B cell (primary cell): ENCODE measurements at regions not wholly inside any gene's neighbourhood (a gene's known extent, or its start where the extent isn't known, plus 50 kb on each side); places are given as distances from the start of the nearest gene placed in this dataset.

Source experiments
- ATAC-seq: fragments of 200-7000 bp; cut with Tn5 transposase; one replicate; pipeline ENCODE4 v1.10.0; 2021; ENCODE audit warnings: low read depth, mild to moderate bottlenecking, moderate number of reproducible peaks, moderate library complexity
- CTCF ChIA-PET: fragments of 350-600 bp; sonication (Branson Sonifier 250); formaldehyde crosslinking; loops from one replicate; lab custom pipeline; 2021; ENCODE audit warnings: antibody characterized with exemption, inconsistent platforms; lab: Charles Lee
- POLR2A ChIA-PET: fragments of 350-600 bp; sonication (Branson Sonifier 250); formaldehyde crosslinking; loops from one replicate; lab custom pipeline; 2021; ENCODE audit warnings: antibody characterized with exemption; lab: Charles Lee
- DNase-seq: peaks from one replicate; pipeline ENCODE4 v3.0.0; 2013
- H2AFZ ChIP-seq: 2 replicates; pipeline ENCODE4 v1.6.1; 2012; ENCODE audit warnings: mild to moderate bottlenecking, low read depth, low read length; ENCODE audit not compliant: insufficient read depth, poor library complexity, severe bottlenecking
- H3K27ac ChIP-seq, 2 donors: 1 replicate in 1 of 2; 2 replicates in 1 of 2; pipeline ENCODE4 v1.5.1; 2012 to 2013; ENCODE audit warnings: low read length in 2 of 2, mild to moderate bottlenecking in 2 of 2, moderate library complexity in 1 of 2
- H3K27me3 ChIP-seq, 4 experiments: fragments of 200-600 bp in 1 of 4; sonication (generic) in 1 of 4; replicated peaks in 1 of 4; 1 replicate in 2 of 4; 2 replicates in 2 of 4; pipeline versions ENCODE4 v1.6.1 to v1.7.0; 2013 to 2016; ENCODE audit warnings: low read length in 3 of 4, mild to moderate bottlenecking in 2 of 4, mixed read lengths in 1 of 4, moderate library complexity in 1 of 4; ENCODE audit not compliant: insufficient read depth in 4 of 4, control insufficient read depth in 3 of 4; ENCODE audit errors: control extremely low read depth in 1 of 4
- H3K36me3 ChIP-seq, 2 experiments: replicated peaks in 1 of 2; 1 replicate in 1 of 2; 2 replicates in 1 of 2; pipeline versions ENCODE4 v1.6.1 to v1.7.1; 2013; ENCODE audit warnings: low read length in 1 of 2; ENCODE audit not compliant: insufficient read depth in 2 of 2, control insufficient read depth in 1 of 2; ENCODE audit errors: control extremely low read depth in 1 of 2, extremely low read depth in 1 of 2
- H3K4me1 ChIP-seq, 2 donors: fragments of 200-600 bp in 1 of 2; sonication (generic) in 1 of 2; 1 replicate in 1 of 2; 2 replicates in 1 of 2; pipeline versions ENCODE4 v1.5.1 to v1.6.1; 2013 to 2017; ENCODE audit warnings: low read length in 2 of 2; ENCODE audit not compliant: control insufficient read depth in 2 of 2, insufficient read depth in 2 of 2
- H3K4me2 ChIP-seq: replicated peaks from 2 replicates; pipeline ENCODE3; 2012; ENCODE audit warnings: mild to moderate bottlenecking, low read depth, low read length; ENCODE audit not compliant: poor library complexity, severe bottlenecking
- H3K4me3 ChIP-seq, 5 experiments: fragments of 200-600 bp in 1 of 5; sonication (generic) in 1 of 5; 1 replicate in 3 of 5; 2 replicates in 2 of 5; pipeline versions ENCODE4 v1.5.1 to v1.7.0; 2011 to 2016; ENCODE audit warnings: low read length in 4 of 5, mild to moderate bottlenecking in 4 of 5, low read depth in 2 of 5, control low read depth in 1 of 5, moderate library complexity in 1 of 5; ENCODE audit not compliant: insufficient read depth in 1 of 5; ENCODE audit errors: control extremely low read depth in 1 of 5, extremely low read depth in 1 of 5
- H3K79me2 ChIP-seq: fragments of 200-600 bp; sonication (generic); one replicate; pipeline ENCODE4 v1.6.0; 2016; ENCODE audit warnings: low read length; ENCODE audit not compliant: control insufficient read depth, insufficient read depth
- H3K9ac ChIP-seq: fragments of 200-600 bp; sonication (generic); 2 replicates; pipeline ENCODE4 v1.6.1; 2017; ENCODE audit warnings: mild to moderate bottlenecking, low read length, moderate library complexity
- H3K9me3 ChIP-seq, 3 donors: one replicate each; pipeline versions ENCODE4 v1.6.1 to v1.7.1; 2013; ENCODE audit warnings: low read length in 2 of 3; ENCODE audit not compliant: control insufficient read depth in 2 of 3, insufficient read depth in 1 of 3; ENCODE audit errors: control extremely low read depth in 1 of 3
- H4K20me1 ChIP-seq: 2 replicates; pipeline ENCODE4 v1.6.0; 2012; ENCODE audit warnings: mild to moderate bottlenecking, low read length; ENCODE audit not compliant: insufficient read depth, control insufficient read depth, poor library complexity, severe bottlenecking
- H3K27ac Mint-ChIP-seq: one replicate; pipeline ENCODE4 v1.8.0; 2021; ENCODE audit warnings: mixed read lengths
- H3K27me3 Mint-ChIP-seq: one replicate; pipeline ENCODE4 v1.8.0; 2021; ENCODE audit warnings: mixed read lengths
- H3K4me1 Mint-ChIP-seq: one replicate; pipeline ENCODE4 v1.8.0; 2021; ENCODE audit warnings: mixed read lengths
- H3K4me3 Mint-ChIP-seq: one replicate; pipeline ENCODE4 v1.8.0; 2021; ENCODE audit warnings: mixed read lengths
- H3K9me3 Mint-ChIP-seq: one replicate; pipeline ENCODE4 v1.8.0; 2022; ENCODE audit warnings: mixed read lengths; ENCODE audit not compliant: insufficient read depth
- EZH2 ChIP-seq: IDR thresholded peaks from 2 replicates; pipeline ENCODE4 v1.6.1; 2012; ENCODE audit warnings: borderline replicate concordance, low read depth, mild to moderate bottlenecking, moderate library complexity, low read length; ENCODE audit not compliant: insufficient read depth, poor library complexity, severe bottlenecking
- WGBS: methylation state at CpG from one replicate; pipeline ENCODE4 v1.1.5; 2013; ENCODE audit warnings: missing lambda C conversion rate; ENCODE audit not compliant: insufficient coverage; 5-methylcytosine and 5-hydroxymethylcytosine counted together
- intact Hi-C: fragments of 100-400 bp; cut with micrococcal nuclease; formaldehyde crosslinking; loops from one replicate; pipeline ENCODE4 v1.10.0; 2022
- TF ChIP-seq, protein P1 (sequence below): fragments of 200-600 bp; IDR thresholded peaks from one replicate; pipeline ENCODE4 v1.8.0; 2022; ENCODE audit warnings: antibody characterized with exemption, mild to moderate bottlenecking

DNA sequence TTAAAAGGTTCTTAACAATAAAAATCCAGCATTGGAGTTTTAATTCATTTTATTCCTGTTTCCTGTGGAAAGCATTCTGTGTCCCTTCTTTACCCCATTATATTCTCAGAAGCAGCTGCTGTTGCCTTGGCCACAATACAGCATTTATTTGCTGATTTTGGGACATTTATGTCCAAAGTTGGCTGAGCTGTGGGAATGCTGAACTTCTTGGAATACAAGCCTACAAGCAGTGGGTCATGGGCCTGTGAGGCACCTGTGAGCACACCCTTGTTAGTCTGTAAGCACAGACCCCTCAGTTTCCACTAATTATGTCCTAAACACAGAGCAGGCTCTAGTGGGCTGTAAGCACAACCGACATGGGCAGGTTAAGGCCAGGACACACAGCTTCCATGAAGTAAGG is 122.2 kb upstream of the IGF1 start:
- POLR2A ChIA-PET = no interaction called here

DNA sequence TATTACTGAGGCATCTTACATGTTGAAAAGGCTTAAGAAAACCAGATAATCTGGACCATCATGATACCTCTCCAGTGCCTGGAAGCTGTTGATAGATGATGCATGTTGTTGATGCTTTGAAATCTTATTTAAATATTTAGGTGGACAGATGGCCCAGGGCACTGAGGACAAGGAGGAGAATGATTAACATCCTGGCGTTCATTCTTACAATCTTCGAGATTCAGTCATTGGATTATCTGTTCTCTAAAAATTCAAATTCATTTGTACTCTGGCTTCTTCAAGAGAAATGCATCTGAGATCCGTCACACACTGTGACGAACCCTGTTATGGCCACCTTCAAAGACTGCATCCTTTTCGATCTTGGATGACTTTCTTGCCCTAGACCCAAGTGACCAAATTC is 121.3 kb upstream of the IGF1 start:
- Mint-ChIP-seq H3K4me3 (no peak overlapping the region), H3K4me1 (no peaks in the 10 kb centered on the region), H3K27ac (no peak overlapping the region), H3K9me3 (no peaks in the 10 kb centered on the region), H3K27me3 (peaks cover 15% of the 10 kb centered on the region)
- ATAC-seq (no peak), DNase-seq (no peak)
- Histone ChIP-seq H3K4me2 (no peak overlapping the region), H3K4me3 (no peak overlapping the region), H3K27ac (no peak overlapping the region), H2AFZ (no peak overlapping the region), H3K4me1 (no peaks in the 10 kb centered on the region), H3K9ac (no peak overlapping the region), H4K20me1 (no peaks in the 10 kb centered on the region), H3K27me3 (no peaks in the 10 kb centered on the region), H3K36me3 (no peaks in the 10 kb centered on the region), H3K9me3 (no peaks in the 10 kb centered on the region), H3K79me2 (no peaks in the 10 kb centered on the region)
- WGBS = 91% methylated on average over 5 of the region's 5 CpGs
- TF ChIP-seq, protein P1, sequence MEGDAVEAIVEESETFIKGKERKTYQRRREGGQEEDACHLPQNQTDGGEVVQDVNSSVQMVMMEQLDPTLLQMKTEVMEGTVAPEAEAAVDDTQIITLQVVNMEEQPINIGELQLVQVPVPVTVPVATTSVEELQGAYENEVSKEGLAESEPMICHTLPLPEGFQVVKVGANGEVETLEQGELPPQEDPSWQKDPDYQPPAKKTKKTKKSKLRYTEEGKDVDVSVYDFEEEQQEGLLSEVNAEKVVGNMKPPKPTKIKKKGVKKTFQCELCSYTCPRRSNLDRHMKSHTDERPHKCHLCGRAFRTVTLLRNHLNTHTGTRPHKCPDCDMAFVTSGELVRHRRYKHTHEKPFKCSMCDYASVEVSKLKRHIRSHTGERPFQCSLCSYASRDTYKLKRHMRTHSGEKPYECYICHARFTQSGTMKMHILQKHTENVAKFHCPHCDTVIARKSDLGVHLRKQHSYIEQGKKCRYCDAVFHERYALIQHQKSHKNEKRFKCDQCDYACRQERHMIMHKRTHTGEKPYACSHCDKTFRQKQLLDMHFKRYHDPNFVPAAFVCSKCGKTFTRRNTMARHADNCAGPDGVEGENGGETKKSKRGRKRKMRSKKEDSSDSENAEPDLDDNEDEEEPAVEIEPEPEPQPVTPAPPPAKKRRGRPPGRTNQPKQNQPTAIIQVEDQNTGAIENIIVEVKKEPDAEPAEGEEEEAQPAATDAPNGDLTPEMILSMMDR = no peak
- no peak for TF ChIP-seq EZH2
- ChIA-PET POLR2A (no interaction called here), CTCF (no interaction called here)
- intact Hi-C loops = no loop called here

More for the DNA sequence above, 122.2 kb upstream of the IGF1 start:
- no peak for TF ChIP-seq EZH2
- TF ChIP-seq, protein P1 = no peak
- H3K4me3 Mint-ChIP-seq = no peak overlapping the region
- Histone ChIP-seq H3K9ac (no peak overlapping the region), H3K4me1 (no peaks in the 10 kb centered on the region), H3K79me2 (no peaks in the 10 kb centered on the region), H3K4me2 (no peak overlapping the region), H2AFZ (no peak overlapping the region), H4K20me1 (no peaks in the 10 kb centered on the region), H3K27me3 (no peaks in the 10 kb centered on the region), H3K36me3 (no peaks in the 10 kb centered on the region), H3K9me3 (no peaks in the 10 kb centered on the region), H3K27ac (no peak overlapping the region), H3K4me3 (no peak overlapping the region)
- no peaks in the 10 kb centered on the region for H3K9me3 Mint-ChIP-seq
- intact Hi-C loops = no loop called here
- WGBS = 40% methylated on average over 1 of the region's 1 CpG
- no peak for ATAC-seq
- H3K27ac Mint-ChIP-seq = no peak overlapping the region
- no peak for DNase-seq
- H3K4me1 Mint-ChIP-seq = no peaks in the 10 kb centered on the region
- H3K27me3 Mint-ChIP-seq = peaks cover 21% of the 10 kb centered on the region
- CTCF ChIA-PET = no interaction called here
